MG63 (cell line): ENCODE measurements at regions not wholly inside any gene's neighbourhood (a gene's known extent, or its start where the extent isn't known, plus 50 kb on each side); places are given as distances from the start of the nearest gene placed in this dataset.

Experiments
- DNase-seq: peaks from one replicate; pipeline ENCODE4 v3.0.0-alpha.2; 2020
- H3K27me3 ChIP-seq: fragments of 250-450 bp; sonication (Bioruptor Pico); 2 replicates; pipeline ENCODE4 v1.5.1; 2020; ENCODE audit warnings: mild to moderate bottlenecking, moderate library complexity
- H3K36me3 ChIP-seq: fragments of 250-450 bp; sonication (Bioruptor Pico); 2 replicates; pipeline ENCODE4 v1.5.1; 2020; ENCODE audit warnings: mild to moderate bottlenecking, moderate library complexity
- H3K4me3 ChIP-seq: fragments of 250-450 bp; sonication (Bioruptor Pico); 2 replicates; pipeline ENCODE4 v1.5.1; 2020; ENCODE audit warnings: mild to moderate bottlenecking, moderate library complexity
- H3K9me3 ChIP-seq: fragments of 250-450 bp; sonication (Bioruptor Pico); 2 replicates; pipeline ENCODE4 v1.5.1; 2020; ENCODE audit warnings: mild to moderate bottlenecking, moderate library complexity

GRCh38 chr6:118761645-118762044, 110.3 kb upstream of the CEP85L start:
- Histone ChIP-seq H3K9me3 (no peaks in the 10 kb centered on the region), H3K36me3 (no peaks in the 10 kb centered on the region), H3K4me3 (no peak overlapping the region), H3K27me3 (no peaks in the 10 kb centered on the region)
- no peak for DNase-seq

DNA sequence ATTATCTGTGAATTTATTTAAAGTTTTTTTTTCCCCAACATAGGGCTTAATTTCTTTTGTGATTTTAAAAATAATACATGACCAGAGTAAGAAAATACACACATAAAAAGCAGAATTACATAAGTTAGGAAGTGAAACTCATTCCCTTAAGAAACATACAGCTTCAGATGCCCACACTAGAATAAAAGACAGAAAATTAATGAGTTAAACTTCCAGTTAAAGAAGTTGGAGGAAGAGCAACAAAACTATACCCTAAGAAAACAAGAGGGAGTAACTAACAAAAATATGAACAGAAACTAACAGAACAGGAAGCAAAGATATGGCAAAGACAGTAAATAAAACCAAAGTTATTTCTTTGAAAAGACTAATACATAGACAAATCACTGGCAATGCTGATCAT, 107.6 kb upstream of the CEP85L start:
- H3K9me3 ChIP-seq, result no peaks in the 10 kb centered on the region
- H3K4me3 ChIP-seq, result no peak overlapping the region
- DNase-seq, result no peak
- no peaks in the 10 kb centered on the region for H3K27me3 ChIP-seq
- H3K36me3 ChIP-seq, result no peaks in the 10 kb centered on the region

DNA sequence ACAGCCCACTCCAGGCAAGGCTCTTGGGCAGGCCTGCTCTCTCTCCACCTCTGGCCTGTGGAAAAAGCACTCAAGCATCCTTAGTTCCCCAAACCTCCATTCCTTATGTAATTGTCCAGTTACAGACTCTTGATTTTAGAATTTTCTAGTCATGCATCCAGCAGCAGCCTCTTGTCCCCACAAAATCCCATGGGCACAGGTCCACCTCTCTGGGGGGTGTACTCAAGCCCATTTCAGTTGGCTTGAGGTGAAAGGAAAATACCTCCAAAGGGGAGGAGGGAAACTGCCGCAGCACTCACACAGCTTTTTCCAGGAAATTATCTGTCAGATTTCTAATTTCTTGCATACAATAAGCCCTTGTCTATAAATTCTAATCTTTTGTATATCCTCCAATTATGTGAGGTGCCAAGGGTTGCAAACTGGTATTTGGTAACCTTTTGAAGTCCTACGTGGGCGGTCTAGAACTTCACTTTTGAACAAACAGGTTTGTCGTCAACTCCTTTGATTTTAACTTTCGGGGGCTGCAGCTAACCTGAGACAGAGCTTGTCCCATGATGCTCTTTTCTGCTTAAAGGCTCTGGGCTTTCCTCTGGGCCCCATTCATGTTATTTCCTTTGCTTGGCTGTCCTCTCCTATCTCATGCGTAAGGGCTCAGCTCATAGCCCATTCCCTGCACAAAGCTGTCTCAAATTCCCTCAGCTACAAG, 104.7 kb upstream of the CEP85L start:
- no peak for DNase-seq
- no peaks in the 10 kb centered on the region for H3K9me3 ChIP-seq
- no peaks in the 10 kb centered on the region for H3K36me3 ChIP-seq
- no peaks in the 10 kb centered on the region for H3K27me3 ChIP-seq
- no peak overlapping the region for H3K4me3 ChIP-seq

GRCh38 chr6:118752803-118753202, 101.4 kb upstream of the CEP85L start:
- DNase-seq, result no peak
- no peaks in the 10 kb centered on the region for H3K36me3 ChIP-seq
- H3K27me3 ChIP-seq, result no peaks in the 10 kb centered on the region
- no peaks in the 10 kb centered on the region for H3K9me3 ChIP-seq
- no peak overlapping the region for H3K4me3 ChIP-seq

DNA sequence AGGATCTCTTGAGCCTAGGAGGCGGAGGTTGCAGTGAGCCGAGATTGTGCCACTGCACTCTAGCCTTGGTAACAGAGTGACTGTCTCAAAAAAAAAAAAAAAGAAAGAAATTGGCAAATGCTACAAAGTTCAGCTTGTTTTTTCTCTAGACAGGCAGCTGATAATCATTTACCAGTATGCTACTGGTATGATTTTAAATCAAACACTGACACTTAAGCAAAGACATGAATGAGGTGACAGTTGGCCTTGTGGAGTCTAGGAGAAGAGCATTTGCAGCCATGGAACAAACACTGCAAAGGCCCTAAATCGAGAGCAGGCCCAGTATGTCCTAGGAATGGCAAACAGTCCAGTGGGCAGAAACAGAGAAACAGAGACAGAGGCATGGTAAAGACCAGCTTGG, 99.7 kb upstream of the CEP85L start:
- Histone ChIP-seq H3K9me3 (no peaks in the 10 kb centered on the region), H3K27me3 (no peaks in the 10 kb centered on the region), H3K36me3 (no peaks in the 10 kb centered on the region), H3K4me3 (no peak overlapping the region)
- no peak for DNase-seq

DNA sequence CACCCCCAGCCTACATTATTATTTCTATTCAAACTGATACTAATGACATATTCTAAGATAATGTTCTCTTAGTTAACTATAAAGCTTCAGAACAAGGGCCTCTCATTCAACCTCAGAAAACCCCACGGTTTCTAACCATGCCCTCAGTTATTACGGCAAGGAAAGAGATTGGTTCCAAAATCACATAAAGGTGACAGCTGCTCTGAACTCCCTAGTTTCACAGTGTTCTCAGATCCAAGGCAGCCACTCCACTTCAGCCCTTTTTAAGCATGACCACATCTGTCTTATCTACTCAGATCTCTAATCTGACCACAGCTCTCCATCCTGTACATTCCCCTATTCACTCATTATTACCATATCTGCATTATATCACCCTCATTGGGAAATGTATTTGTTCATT, 98.8 kb upstream of the CEP85L start:
- DNase-seq, result no peak
- H3K27me3 ChIP-seq, result no peaks in the 10 kb centered on the region
- no peaks in the 10 kb centered on the region for H3K9me3 ChIP-seq
- no peaks in the 10 kb centered on the region for H3K36me3 ChIP-seq
- no peak overlapping the region for H3K4me3 ChIP-seq

DNA sequence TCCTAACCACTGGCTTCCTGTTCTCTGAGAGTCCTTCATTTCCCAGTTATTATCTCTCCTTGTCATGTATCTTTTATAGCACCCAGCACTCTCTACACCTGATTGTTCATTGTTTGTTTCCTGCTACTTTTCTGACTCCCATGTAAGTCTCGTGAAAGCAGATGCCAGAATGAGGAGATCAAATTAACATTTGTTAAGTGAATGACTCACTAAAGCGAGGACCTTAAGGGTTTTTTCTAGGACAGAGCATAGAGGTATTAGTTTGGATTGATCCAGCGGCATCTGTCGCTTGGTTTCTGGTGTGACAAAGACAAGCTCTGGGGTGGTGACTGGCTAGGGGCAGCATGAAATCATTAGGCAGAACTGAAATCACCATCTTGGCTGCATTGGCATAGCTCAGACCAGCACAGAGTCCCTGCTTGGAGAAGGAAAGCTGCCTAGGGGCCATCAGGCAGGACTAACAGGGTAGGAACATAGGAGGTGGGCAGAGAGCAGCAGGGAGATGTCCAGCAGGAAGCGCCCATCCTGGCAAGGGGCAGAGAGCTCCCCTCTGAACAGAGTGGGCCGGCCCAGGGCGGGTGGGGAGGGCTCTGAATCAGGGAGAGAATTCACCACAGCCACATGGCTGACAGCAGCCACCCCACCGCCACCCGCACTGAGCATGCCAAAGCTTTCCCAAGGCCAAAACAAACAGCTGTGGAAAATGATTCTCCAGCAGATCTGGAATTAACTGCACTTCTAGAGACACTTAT, 97.1 kb upstream of the CEP85L start:
- peak; percentile 84 for DNase-seq
- no peaks in the 10 kb centered on the region for H3K9me3 ChIP-seq
- no peaks in the 10 kb centered on the region for H3K27me3 ChIP-seq
- H3K36me3 ChIP-seq, result no peaks in the 10 kb centered on the region
- H3K4me3 ChIP-seq, result no peak overlapping the region

DNA sequence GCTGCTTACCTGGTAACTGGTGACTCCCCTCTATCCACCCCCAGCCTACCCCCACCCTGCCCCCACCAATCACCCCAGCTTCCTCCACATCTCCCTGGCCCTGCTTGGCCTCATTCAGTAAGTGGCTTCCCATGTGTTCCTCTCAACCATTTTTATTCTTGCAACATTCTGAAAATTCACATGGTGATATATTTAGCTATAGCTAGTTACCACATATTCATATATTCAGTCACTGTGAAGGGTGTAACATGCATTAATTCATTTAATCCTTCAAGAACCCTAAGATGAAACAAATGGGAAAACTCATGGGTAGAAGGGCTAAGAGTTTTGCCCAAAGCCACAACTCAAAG, 95.4 kb upstream of the CEP85L start:
- H3K4me3 ChIP-seq, result no peak overlapping the region
- DNase-seq, result no peak
- no peaks in the 10 kb centered on the region for H3K27me3 ChIP-seq

DNA sequence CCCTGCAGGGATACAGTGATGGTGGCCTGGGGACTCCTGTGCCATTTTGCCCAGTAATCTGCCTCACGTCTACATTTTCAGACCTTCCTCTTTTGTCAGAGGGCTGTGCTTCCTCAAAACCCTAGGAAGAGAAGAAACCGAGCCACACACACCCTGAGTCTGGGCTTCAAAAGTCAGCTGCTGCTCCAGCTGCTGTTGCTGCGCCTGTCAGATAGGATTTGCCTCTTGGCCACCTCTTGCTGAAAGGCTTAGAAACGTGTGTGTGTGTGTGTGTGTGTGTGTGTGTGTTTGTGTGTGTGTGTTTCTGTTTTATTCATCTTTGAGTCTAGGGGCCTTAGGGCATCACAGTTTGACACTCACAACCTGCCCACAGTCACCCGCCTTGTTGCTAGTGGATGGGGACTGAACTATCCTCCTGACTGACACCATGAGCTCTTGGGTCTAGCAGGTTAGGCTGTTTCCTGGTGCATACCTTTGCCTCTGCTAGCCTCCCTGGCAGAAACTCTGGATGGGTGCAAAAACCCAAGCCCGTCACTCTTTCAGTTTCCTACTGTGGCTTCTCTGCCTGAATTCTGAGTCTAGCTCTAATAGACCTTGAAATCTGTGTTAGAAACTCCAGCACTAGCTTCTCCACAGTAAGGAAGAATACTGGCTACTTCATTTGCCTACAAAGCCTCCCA, 94.9 kb upstream of the CEP85L start:
- DNase-seq, result no peak
- H3K9me3 ChIP-seq, result no peaks in the 10 kb centered on the region
- no peaks in the 10 kb centered on the region for H3K36me3 ChIP-seq
- no peaks in the 10 kb centered on the region for H3K27me3 ChIP-seq
- no peak overlapping the region for H3K4me3 ChIP-seq

More for the DNA sequence above, 95.4 kb upstream of the CEP85L start:
- Histone ChIP-seq H3K9me3 (no peaks in the 10 kb centered on the region), H3K36me3 (no peaks in the 10 kb centered on the region)

GRCh38 chr6:118745156-118745555, 93.8 kb upstream of the CEP85L start:
- no peaks in the 10 kb centered on the region for H3K27me3 ChIP-seq
- H3K4me3 ChIP-seq, result no peak overlapping the region
- no peak for DNase-seq
- H3K9me3 ChIP-seq, result no peaks in the 10 kb centered on the region
- no peaks in the 10 kb centered on the region for H3K36me3 ChIP-seq

DNA sequence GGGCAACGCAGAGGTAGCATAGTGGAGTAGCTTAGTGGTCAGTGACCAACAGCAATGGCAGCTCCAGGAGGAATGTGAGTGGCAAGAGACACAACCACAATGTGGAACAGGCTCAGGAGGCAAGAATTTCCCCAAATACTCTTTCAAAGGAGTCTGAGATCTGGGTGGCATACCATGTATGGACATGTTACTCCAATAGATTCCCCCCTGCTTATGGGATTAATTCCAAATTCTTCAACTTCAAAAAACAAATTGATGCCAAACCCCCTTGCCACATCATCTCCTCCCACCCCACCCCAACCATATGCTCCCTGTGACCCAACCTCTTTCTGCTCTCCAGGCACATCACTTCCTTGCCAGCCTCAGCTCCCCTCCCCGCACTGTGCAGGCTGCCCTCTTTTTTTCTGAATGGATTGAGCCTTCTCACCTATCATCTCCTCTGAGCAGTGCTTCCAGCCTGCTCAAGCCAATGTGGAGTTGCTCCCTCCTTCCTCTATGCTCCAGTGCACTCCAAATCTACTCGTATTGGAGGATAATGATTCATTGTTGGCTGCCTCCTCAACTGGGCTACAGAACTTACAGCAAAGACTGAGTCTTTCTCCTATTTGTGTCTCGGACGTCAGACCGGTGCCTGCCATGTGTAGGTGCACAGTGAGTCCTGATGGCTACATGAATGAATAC, 93.0 kb upstream of the CEP85L start:
- Histone ChIP-seq H3K36me3 (no peaks in the 10 kb centered on the region), H3K9me3 (no peaks in the 10 kb centered on the region), H3K4me3 (no peak overlapping the region), H3K27me3 (no peaks in the 10 kb centered on the region)
- DNase-seq, result peak; percentile 83

DNA sequence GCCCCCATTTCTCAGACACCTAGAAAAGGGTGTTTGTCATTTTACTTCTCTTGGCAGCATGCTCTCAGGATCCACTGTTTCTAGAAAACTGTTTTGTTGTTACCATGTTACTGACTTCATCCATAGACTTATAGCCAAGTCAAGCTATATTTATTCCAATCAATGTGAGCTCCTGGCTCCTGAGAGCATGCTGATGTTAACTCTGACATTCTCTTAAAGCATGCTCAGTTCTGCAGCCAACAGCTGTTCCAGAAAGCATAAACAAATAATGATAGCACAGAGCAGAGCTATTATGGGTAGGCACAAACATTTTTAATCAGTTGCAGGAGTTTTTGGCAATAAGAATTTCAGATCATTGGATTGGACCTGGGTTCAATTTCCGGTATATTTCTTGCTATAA, 92.4 kb upstream of the CEP85L start:
- DNase-seq, result peak; percentile 46
- no peaks in the 10 kb centered on the region for H3K27me3 ChIP-seq

GRCh38 chr6:118740372-118740771, 89.0 kb upstream of the CEP85L start:
- Histone ChIP-seq H3K9me3 (no peaks in the 10 kb centered on the region), H3K36me3 (no peaks in the 10 kb centered on the region), H3K27me3 (no peaks in the 10 kb centered on the region), H3K4me3 (no peak overlapping the region)
- DNase-seq, result no peak

More for the DNA sequence above, 92.4 kb upstream of the CEP85L start:
- Histone ChIP-seq H3K9me3 (no peaks in the 10 kb centered on the region), H3K36me3 (no peaks in the 10 kb centered on the region), H3K4me3 (no peak overlapping the region)

DNA sequence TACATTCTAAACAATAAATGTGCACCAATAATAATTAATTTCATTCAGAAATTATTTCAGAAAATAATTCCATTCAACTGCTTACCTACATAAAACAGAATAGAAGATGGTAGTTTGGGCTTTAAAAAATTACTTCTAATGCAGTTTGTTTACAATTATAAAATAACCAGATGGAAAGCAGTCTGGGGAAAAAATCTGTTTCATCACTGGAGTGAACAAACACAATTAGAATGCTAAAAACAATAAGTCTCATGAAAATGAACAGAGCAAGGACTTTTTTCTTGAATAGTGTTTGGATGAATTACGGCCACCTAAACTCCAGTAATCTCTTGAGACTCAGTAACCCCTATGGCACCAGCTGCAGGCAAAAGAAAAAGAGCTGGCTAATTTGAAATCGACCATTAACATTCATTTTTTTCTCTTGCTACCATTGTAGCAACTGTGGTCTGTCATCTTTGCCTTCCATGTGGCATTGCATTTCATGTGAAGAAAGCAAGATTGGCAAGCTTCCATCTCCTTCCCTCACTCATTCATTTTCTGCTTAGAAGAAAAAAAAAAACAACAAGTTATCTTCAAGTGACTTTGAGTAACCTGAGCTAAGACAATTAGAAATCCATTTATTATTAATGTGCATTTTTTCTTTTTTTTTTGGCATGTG, 88.4 kb upstream of the CEP85L start:
- no peaks in the 10 kb centered on the region for H3K36me3 ChIP-seq
- no peaks in the 10 kb centered on the region for H3K9me3 ChIP-seq
- no peak overlapping the region for H3K4me3 ChIP-seq
- no peaks in the 10 kb centered on the region for H3K27me3 ChIP-seq
- no peak for DNase-seq

GRCh38 chr6:118736440-118736839, 85.0 kb upstream of the CEP85L start:
- DNase-seq, result no peak
- no peaks in the 10 kb centered on the region for H3K27me3 ChIP-seq

DNA sequence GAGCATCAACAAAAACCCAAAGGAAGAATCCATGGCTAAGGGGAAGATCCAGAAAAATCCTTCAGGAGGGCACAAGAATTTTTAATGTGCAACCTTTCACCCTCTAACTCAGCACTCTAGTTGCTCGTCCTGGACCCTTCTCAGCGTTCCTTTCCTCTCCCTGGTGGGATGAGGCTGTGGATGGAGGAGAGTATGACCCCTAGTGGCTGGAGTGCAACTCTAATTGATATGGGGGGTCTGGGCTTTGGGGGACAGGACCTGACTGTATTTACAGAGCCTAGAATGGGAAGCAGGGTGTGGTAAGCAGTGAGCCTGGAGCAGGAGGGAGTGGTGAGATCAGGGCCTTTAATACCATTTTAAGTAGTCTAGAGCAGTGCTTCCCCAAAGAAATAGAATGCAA, 83.9 kb upstream of the CEP85L start:
- Histone ChIP-seq H3K36me3 (no peaks in the 10 kb centered on the region), H3K4me3 (no peak overlapping the region), H3K27me3 (no peaks in the 10 kb centered on the region), H3K9me3 (no peaks in the 10 kb centered on the region)
- DNase-seq, result no peak

More at GRCh38 chr6:118736440-118736839, 85.0 kb upstream of the CEP85L start:
- Histone ChIP-seq H3K9me3 (no peaks in the 10 kb centered on the region), H3K4me3 (no peak overlapping the region), H3K36me3 (no peaks in the 10 kb centered on the region)

GRCh38 chr6:118725944-118726343, 74.6 kb upstream of the CEP85L start:
- Histone ChIP-seq H3K4me3 (no peak overlapping the region), H3K9me3 (no peaks in the 10 kb centered on the region), H3K27me3 (no peaks in the 10 kb centered on the region), H3K36me3 (no peaks in the 10 kb centered on the region)
- DNase-seq, result no peak
